H1 (cell line): ENCODE measurements at regions not wholly inside any gene's neighbourhood (a gene's known extent, or its start where the extent isn't known, plus 50 kb on each side); places are given as distances from the start of the nearest gene placed in this dataset.
A peak's percentile ranks its signal among the peaks of the same experiment; 100 is the strongest.

Experiments used
- CTCF ChIA-PET: fragments of 300-600 bp; sonication (Branson Sonifier 250); formaldehyde crosslinking; loops from one replicate; lab custom pipeline; 2021; ENCODE audit not compliant: partially characterized antibody; lab: Charles Lee
- POLR2A ChIA-PET: fragments of 300-600 bp; sonication (Branson Sonifier 250); formaldehyde crosslinking; loops from one replicate; lab custom pipeline; 2021; ENCODE audit warnings: inconsistent platforms; ENCODE audit not compliant: partially characterized antibody; lab: Charles Lee
- DNase-seq, 2 experiments: peaks; one replicate each; pipeline versions ENCODE4 v3.0.0 to v3.0.0-alpha.2; 2010 to 2022; ENCODE audit warnings: low spot score in 2 of 2, low read depth in 1 of 2, mixed read lengths in 1 of 2
- FAIRE-seq: peaks from 2 replicates; lab custom pipeline; 2011; peaks lifted over from hg19 to GRCh38; lab: Jason Lieb, UNC
- H2AFZ ChIP-seq: 2 replicates; pipeline ENCODE4 v1.8.1; 2012; ENCODE audit warnings: low read length, inconsistent platforms
- H2AK5ac ChIP-seq: 2 replicates; pipeline ENCODE4 v1.6.1; 2013; ENCODE audit warnings: low read depth, low read length
- H2BK120ac ChIP-seq: replicated peaks from 2 replicates; pipeline ENCODE3; 2013; ENCODE audit warnings: low read depth, low read length, inconsistent platforms
- H2BK12ac ChIP-seq: 2 replicates; pipeline ENCODE4 v1.6.1; 2013; ENCODE audit warnings: low read depth, low read length
- H2BK15ac ChIP-seq: 2 replicates; pipeline ENCODE4 v1.6.1; 2013; ENCODE audit warnings: low read length
- H2BK20ac ChIP-seq: 2 replicates; pipeline ENCODE4 v1.6.1; 2013; ENCODE audit warnings: low read length
- H2BK5ac ChIP-seq: 2 replicates; pipeline ENCODE4 v1.6.1; 2013; ENCODE audit warnings: low read depth, low read length
- H3K14ac ChIP-seq: 2 replicates; pipeline ENCODE4 v1.6.1; 2013; ENCODE audit warnings: inconsistent platforms; ENCODE audit not compliant: insufficient read length
- H3K18ac ChIP-seq: 2 replicates; pipeline ENCODE4 v1.6.1; 2013; ENCODE audit warnings: low read length; ENCODE audit errors: extremely low read depth
- H3K23ac ChIP-seq: 2 replicates; pipeline ENCODE4 v1.6.1; 2013; ENCODE audit warnings: inconsistent platforms; ENCODE audit not compliant: insufficient read length
- H3K23me2 ChIP-seq: 2 replicates; pipeline ENCODE4 v1.6.1; 2013; ENCODE audit warnings: low read depth, low read length
- H3K27ac ChIP-seq: 2 replicates; pipeline ENCODE4 v1.6.1; 2011; ENCODE audit warnings: low read depth, low read length, inconsistent platforms
- H3K27me3 ChIP-seq, 4 experiments: replicated peaks in 1 of 4; 1 replicate in 1 of 4; 2 replicates in 3 of 4; pipeline versions ENCODE4 v1.6.1 to v1.8.1; 2011 to 2013; ENCODE audit warnings: low read length in 3 of 4, mild to moderate bottlenecking in 3 of 4, inconsistent platforms in 2 of 4, mixed read lengths in 2 of 4, moderate library complexity in 1 of 4; ENCODE audit not compliant: control insufficient read depth in 3 of 4, insufficient read depth in 3 of 4; ENCODE audit errors: extremely low read depth in 1 of 4
- H3K36me3 ChIP-seq, 4 experiments: 2 replicates each; pipeline versions ENCODE4 v1.6.1 to v1.8.1; 2011 to 2013; ENCODE audit warnings: mild to moderate bottlenecking in 4 of 4, low read length in 3 of 4, moderate library complexity in 2 of 4, control low read depth in 1 of 4, inconsistent platforms in 1 of 4; ENCODE audit not compliant: insufficient read depth in 4 of 4, control insufficient read depth in 2 of 4
- H3K4ac ChIP-seq: replicated peaks from 2 replicates; pipeline ENCODE3; 2013; ENCODE audit warnings: low read length, low read depth, mixed read lengths, inconsistent platforms; ENCODE audit not compliant: insufficient read length
- H3K4me1 ChIP-seq, 4 experiments: replicated peaks in 1 of 4; 1 replicate in 1 of 4; 2 replicates in 3 of 4; pipeline versions ENCODE4 v1.6.1 to v1.8.1; 2011 to 2013; ENCODE audit warnings: low read length in 3 of 4, inconsistent platforms in 2 of 4, mixed read lengths in 1 of 4; ENCODE audit not compliant: insufficient read depth in 4 of 4, control insufficient read depth in 3 of 4
- H3K4me2 ChIP-seq, 2 experiments: 2 replicates each; pipeline versions ENCODE4 v1.6.1 to v1.8.1; 2011 to 2013; ENCODE audit warnings: low read depth in 2 of 2, low read length in 2 of 2, control low read depth in 1 of 2, inconsistent platforms in 1 of 2, mild to moderate bottlenecking in 1 of 2; ENCODE audit not compliant: insufficient read depth in 1 of 2
- H3K4me3 ChIP-seq, 4 experiments: fragments of 200-600, 300-600 bp in 1 of 4; sonication (generic), shearing (Covaris generic), sonication (Bioruptor Twin) in 1 of 4; 2 replicates each; pipeline versions ENCODE4 v1.5.1 to v1.8.1; 2011 to 2016; ENCODE audit warnings: low read length in 4 of 4, low read depth in 3 of 4, control low read depth in 2 of 4, inconsistent platforms in 2 of 4, mild to moderate bottlenecking in 2 of 4, mixed read lengths in 1 of 4, moderate library complexity in 1 of 4; ENCODE audit not compliant: insufficient read depth in 2 of 4; ENCODE audit errors: extremely low read depth in 1 of 4
- H3K56ac ChIP-seq: replicated peaks from 2 replicates; pipeline ENCODE3; 2013; ENCODE audit warnings: low read depth, mild to moderate bottlenecking, mixed read lengths, low read length, inconsistent platforms; ENCODE audit not compliant: insufficient read length
- H3K79me1 ChIP-seq: 2 replicates; pipeline ENCODE4 v1.6.1; 2013; ENCODE audit warnings: low read depth, low read length, control low read depth
- H3K79me2 ChIP-seq, 2 experiments: 2 replicates each; pipeline versions ENCODE4 v1.6.1 to v1.8.1; 2012 to 2013; ENCODE audit warnings: low read length in 2 of 2, mild to moderate bottlenecking in 2 of 2, inconsistent platforms in 1 of 2; ENCODE audit not compliant: insufficient read depth in 2 of 2, control insufficient read depth in 1 of 2
- H3K9ac ChIP-seq, 4 experiments: replicated peaks in 1 of 4; 1 replicate in 1 of 4; 2 replicates in 3 of 4; pipeline versions ENCODE4 v1.6.1 to v1.8.1; 2011 to 2013; ENCODE audit warnings: low read depth in 3 of 4, low read length in 3 of 4, control low read depth in 2 of 4, mild to moderate bottlenecking in 2 of 4, moderate library complexity in 2 of 4, inconsistent platforms in 1 of 4; ENCODE audit errors: extremely low read depth in 1 of 4
- H3K9me3 ChIP-seq, 2 experiments: 2 replicates each; pipeline versions ENCODE4 v1.6.1 to v1.8.1; 2012 to 2013; ENCODE audit warnings: mild to moderate bottlenecking in 2 of 2, moderate library complexity in 2 of 2, control low read depth in 1 of 2, inconsistent platforms in 1 of 2, low read depth in 1 of 2, low read length in 1 of 2, mixed read lengths in 1 of 2; ENCODE audit not compliant: insufficient read depth in 2 of 2
- H4K20me1 ChIP-seq, 2 experiments: replicated peaks in 1 of 2; 2 replicates each; pipeline versions ENCODE3 to v1.8.1; 2011 to 2013; ENCODE audit warnings: inconsistent platforms in 2 of 2, low read length in 2 of 2, mild to moderate bottlenecking in 1 of 2; ENCODE audit not compliant: insufficient read depth in 2 of 2, control insufficient read depth in 1 of 2
- H4K5ac ChIP-seq: 2 replicates; pipeline ENCODE4 v1.6.1; 2013; ENCODE audit warnings: low read length, low read depth, mixed read lengths, inconsistent platforms; ENCODE audit not compliant: insufficient read length
- H4K8ac ChIP-seq: 2 replicates; pipeline ENCODE4 v1.8.0; 2013; ENCODE audit warnings: mild to moderate bottlenecking, moderate library complexity, low read length, inconsistent platforms; ENCODE audit not compliant: insufficient read depth; ENCODE audit errors: extremely low read depth
- H4K91ac ChIP-seq: replicated peaks from 2 replicates; pipeline ENCODE3; 2013; ENCODE audit warnings: low read length, mixed read lengths, inconsistent platforms; ENCODE audit not compliant: insufficient read length
- GABPA ChIP-seq: IDR thresholded peaks from 2 replicates; pipeline ENCODE4 v1.6.1; 2011; ENCODE audit warnings: mild to moderate bottlenecking, low read length, moderate library complexity, borderline replicate concordance; ENCODE audit not compliant: insufficient read depth
- SIN3A ChIP-seq, 2 experiments: IDR thresholded peaks in 1 of 2; conservative IDR thresholded peaks in 1 of 2; 2 replicates each; pipeline ENCODE4 v1.6.1; 2011 to 2012; ENCODE audit warnings: low read length in 2 of 2, improper control_type of control experiment in 1 of 2, low read depth in 1 of 2, mild to moderate bottlenecking in 1 of 2
- SRF ChIP-seq: IDR thresholded peaks from 2 replicates; pipeline ENCODE4 v1.6.1; 2011; ENCODE audit warnings: mild to moderate bottlenecking, low read depth, low read length, moderate library complexity
- WGBS, 2 experiments: shearing (Covaris generic) in 1 of 2; methylation state at CpG; one replicate each; pipeline versions ENCODE4 v1.1.6 to v1.1.7; 2013 to 2015; ENCODE audit warnings: low lambda C conversion rate in 2 of 2, mixed read lengths in 2 of 2, inconsistent platforms in 1 of 2, low coverage in 1 of 2, missing lambda C conversion rate in 1 of 2; ENCODE audit not compliant: insufficient replicate concordance in 2 of 2, insufficient coverage in 1 of 2, insufficient read length in 1 of 2; ENCODE audit errors: extremely low coverage in 1 of 2, missing lambda C conversion rate in 1 of 2; 5-methylcytosine and 5-hydroxymethylcytosine counted together

- FAIRE-seq, result no peak
- H4K5ac ChIP-seq, result no peak overlapping the region
- H2BK120ac ChIP-seq, result no peak overlapping the region
- H3K4me2 ChIP-seq, result no peak overlapping the region
- H2AK5ac ChIP-seq, result 0 out of 2 replicates have a peak overlapping the region, but pooled peaks have one; percentile 14
- no peak overlapping the region for H3K14ac ChIP-seq
- TF ChIP-seq SRF (no peak), GABPA (no peak), SIN3A (conservative IDR thresholded peaks at IDR 0.05 in 1 of 2, IDR thresholded peaks at IDR 0.05 in 1 of 2; ENCODE audit: low read depth in 1 of 2, low read length in 2 of 2) (no peak)
- no peak overlapping the region for H3K4ac ChIP-seq
- no peak overlapping the region for H3K27ac ChIP-seq
- no peaks in the 10 kb centered on the region for H3K23me2 ChIP-seq
- H2BK20ac ChIP-seq, result no peak overlapping the region; the same call in 1 of the 2 replicates
- CTCF ChIA-PET, result interaction anchor here (0.8 kb wide), 1 partner anchor 375 kb away, joined by 3 read pairs; no protein-coding TSS in a partner anchor
- 87% methylated on average over 5 of the region's 5 CpGs; no CpG with 5 or more reads in 1 of the 2 experiments for WGBS, 2 experiments
- no peaks in the 10 kb centered on the region for H3K79me1 ChIP-seq
- no peaks in the 10 kb centered on the region for H3K79me2 ChIP-seq
- H2AFZ ChIP-seq, result no peak overlapping the region; the same call in 1 of the 2 replicates
- H2BK12ac ChIP-seq, result no peak overlapping the region
- 0 out of 4 replicates have a peak, but pooled peaks cover 0 to 4% of the 10 kb centered on the region in 2 experiments for H3K9me3 ChIP-seq
- no peaks in the 10 kb centered on the region for H3K36me3 ChIP-seq
- H4K20me1 ChIP-seq, result no peaks in the 10 kb centered on the region
- H3K27me3 ChIP-seq, result no peaks in the 10 kb centered on the region
- peaks cover 2 to 7% (median 5%) of the 10 kb centered on the region in 4 experiments; a peak in 3 of 7 replicates for H3K4me1 ChIP-seq
- POLR2A ChIA-PET, result no interaction called here
- no peak overlapping the region for H3K18ac ChIP-seq
- no peak overlapping the region for H3K4me3 ChIP-seq
- H4K8ac ChIP-seq, result no peak overlapping the region
- DNase-seq, result no peak
- H3K9ac ChIP-seq, result no peak overlapping the region
- H2BK15ac ChIP-seq, result no peak overlapping the region
- H4K91ac ChIP-seq, result no peak overlapping the region
- no peak overlapping the region for H3K23ac ChIP-seq
- H2BK5ac ChIP-seq, result no peak overlapping the region
- no peak overlapping the region for H3K56ac ChIP-seq
These were observed 393.2 kb upstream of the MAF start for GRCh38 chr16:79993629-79994209.
